Right lobe of liver (tissue), 4 donors: ENCODE measurements at regions not wholly inside any gene's neighbourhood (a gene's known extent, or its start where the extent isn't known, plus 50 kb on each side); places are given as distances from the start of the nearest gene placed in this dataset.

ENCODE experiments used
- CTCF ChIP-seq, 4 donors: fragments of 200-600 bp in 3 of 4; fragments of 450-650 bp in 1 of 4; IDR thresholded peaks; one replicate each; pipeline versions ENCODE4 v1.5.1 to v1.8.0; 2016 to 2022; ENCODE audit warnings: antibody characterized with exemption in 4 of 4, mild to moderate bottlenecking in 2 of 4
- POLR2A ChIP-seq: fragments of 450-650 bp; IDR thresholded peaks from one replicate; pipeline ENCODE4 v1.6.1; 2017; ENCODE audit warnings: antibody characterized with exemption, mild to moderate bottlenecking
- donor health status: DM: no; HTN: no; CAD: no.
- donor health status: DM: no; HTN: no; CAD: no.
- donor health status: DM: no; HTN: yes; CAD: no.

- TF ChIP-seq CTCF (IDR thresholded peaks at IDR 0.05) (no peak), POLR2A (no peak)
These were observed 320.1 kb upstream of the VCX start for GRCh38 chrX:7522860-7523259.
